ENCODE measurements at regions not wholly inside any gene's neighbourhood (a gene's known extent, or its start where the extent isn't known, plus 50 kb on each side); places are given as distances from the start of the nearest gene placed in this dataset.

- no peak for DNase-seq
These were observed 220.0 kb downstream of the PCDH18 start for GRCh38 chr4:137312257-137312656.

GRCh38 chr4:137310593-137311490 lies 221.5 kb downstream of the PCDH18 start:
- no peaks in the 10 kb centered on the region for H3K4me1 ChIP-seq (replicated peaks in 1 of 2)
- H3K4me3 ChIP-seq, result no peak overlapping the region
- TF ChIP-seq CTCF (IDR thresholded peaks at IDR 0.05) (no peak), POLR2A (IDR thresholded peaks at IDR 0.05) (no peak)
- no peak for DNase-seq
- H3K9me3 ChIP-seq (replicated peaks in 1 of 3), result peaks cover 0 to 13% (median 0%) of the 10 kb centered on the region in 3 donors
- WGBS, 4 donors, result 61 to 75% (median 69%) methylated on average over 3 of the region's 3 CpGs
- H3K36me3 ChIP-seq (replicated peaks in 1 of 2), result no peaks in the 10 kb centered on the region
- no peaks in the 10 kb centered on the region for H3K27me3 ChIP-seq
- intact Hi-C loops (cut with DNase I), result no loop called here
- H3K27ac ChIP-seq, result no peak overlapping the region

More at GRCh38 chr4:137312257-137312656, 220.0 kb downstream of the PCDH18 start:
- WGBS, 4 donors, result 84 to 92% (median 90%) methylated on average over 3 of the region's 3 CpGs
- no peak for TF ChIP-seq POLR2A (IDR thresholded peaks at IDR 0.05)
- no peak for TF ChIP-seq CTCF (IDR thresholded peaks at IDR 0.05)
- H3K9me3 ChIP-seq (replicated peaks in 1 of 3), result peaks cover 0 to 13% (median 0%) of the 10 kb centered on the region in 3 donors
- no peaks in the 10 kb centered on the region for H3K4me1 ChIP-seq (replicated peaks in 1 of 2)
- H3K27me3 ChIP-seq, result no peaks in the 10 kb centered on the region
- no peaks in the 10 kb centered on the region for H3K36me3 ChIP-seq (replicated peaks in 1 of 2)
- intact Hi-C loops (cut with DNase I), result no loop called here
- H3K4me3 ChIP-seq, result no peak overlapping the region
- no peak overlapping the region for H3K27ac ChIP-seq

GRCh38 chr4:137310166-137310565 lies 222.1 kb downstream of the PCDH18 start:
- TF ChIP-seq POLR2A (IDR thresholded peaks at IDR 0.05) (no peak), CTCF (IDR thresholded peaks at IDR 0.05) (no peak)
- peaks cover 0 to 13% (median 0%) of the 10 kb centered on the region in 3 donors for H3K9me3 ChIP-seq (replicated peaks in 1 of 3)
- no peak for DNase-seq
- no peaks in the 10 kb centered on the region for H3K4me1 ChIP-seq (replicated peaks in 1 of 2)
- no peaks in the 10 kb centered on the region for H3K27me3 ChIP-seq
- no peak overlapping the region for H3K4me3 ChIP-seq
- H3K36me3 ChIP-seq (replicated peaks in 1 of 2), result no peaks in the 10 kb centered on the region
- H3K27ac ChIP-seq, result no peak overlapping the region
- intact Hi-C loops (cut with DNase I), result no loop called here

- H3K36me3 ChIP-seq (replicated peaks in 1 of 2), result no peaks in the 10 kb centered on the region
- H3K27ac ChIP-seq, result no peak overlapping the region
- no peak for DNase-seq
- 61 to 89% (median 85%) methylated on average over 1 of the region's 1 CpG for WGBS, 4 donors
- TF ChIP-seq POLR2A (IDR thresholded peaks at IDR 0.05), result no peak
- no peak for TF ChIP-seq CTCF (IDR thresholded peaks at IDR 0.05)
- no peaks in the 10 kb centered on the region for H3K27me3 ChIP-seq
- H3K4me1 ChIP-seq (replicated peaks in 1 of 2), result no peaks in the 10 kb centered on the region
- peaks cover 0 to 13% (median 0%) of the 10 kb centered on the region in 3 donors for H3K9me3 ChIP-seq (replicated peaks in 1 of 3)
- no peak overlapping the region for H3K4me3 ChIP-seq
- intact Hi-C loops (cut with DNase I), result no loop called here
These were observed 222.9 kb downstream of the PCDH18 start for GRCh38 chr4:137309424-137309823.
